Sciatic nerve (tissue), 2 donors: ENCODE measurements at regions not wholly inside any gene's neighbourhood (a gene's known extent, or its start where the extent isn't known, plus 50 kb on each side); places are given as distances from the start of the nearest gene placed in this dataset.
A peak's percentile ranks its signal among the peaks of the same experiment; 100 is the strongest.

Source experiments
- ATAC-seq: fragments of 200-7000 bp; cut with Tn5 transposase; one replicate; pipeline ENCODE4 v1.9.1; 2020; ENCODE audit warnings: mild to moderate bottlenecking, moderate library complexity
- DNase-seq: peaks from one replicate; pipeline ENCODE4 v3.0.0-alpha.2; 2020; ENCODE audit warnings: low spot score
- intact Hi-C: fragments of 100-400 bp; cut with DNase I; formaldehyde crosslinking; loops from one replicate; pipeline ENCODE4 v1.14.2; 2022
- donor health status: DM: no; HTN: no; CAD: no.
- donor health status: DM: no; HTN: no; CAD: no.

DNA sequence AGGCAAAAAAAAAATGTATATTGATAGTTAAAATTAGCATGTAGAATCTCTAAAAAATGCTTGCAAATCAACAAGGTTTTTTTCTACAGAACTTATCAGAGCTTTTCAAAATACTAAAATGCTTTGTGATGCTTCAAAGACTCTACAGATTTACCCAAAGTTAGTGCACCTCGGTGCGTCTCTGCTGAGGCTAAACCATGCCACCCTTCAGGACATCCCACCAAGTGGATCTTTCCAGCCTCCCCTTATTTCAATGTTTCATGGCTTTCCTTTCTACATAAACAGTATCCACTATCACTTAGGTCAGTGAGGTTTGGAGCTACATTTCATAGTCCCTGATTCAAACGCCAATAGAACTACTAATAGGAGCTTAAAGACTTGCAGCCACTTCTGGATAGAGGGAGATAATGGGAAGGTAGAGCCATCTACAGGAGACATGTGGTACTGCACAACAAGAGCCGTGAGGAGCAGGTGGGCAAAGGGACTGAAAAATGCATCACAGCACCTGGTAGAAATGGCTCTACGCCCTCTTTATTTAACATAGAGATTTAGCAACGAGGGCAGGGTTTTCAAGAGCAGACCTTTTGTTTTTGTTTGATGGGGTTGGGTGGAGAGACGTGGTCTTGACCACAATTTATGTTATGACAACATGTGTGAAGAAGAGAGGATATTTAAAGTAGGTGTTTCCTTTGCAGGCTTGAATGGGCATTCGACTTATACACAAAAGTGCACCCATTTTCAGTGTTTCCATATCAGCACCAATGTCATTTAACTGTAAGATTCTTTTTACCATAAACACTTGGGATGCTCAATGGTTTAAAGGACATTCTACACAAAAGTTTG lies 56.1 kb upstream of the SLC35G4 start:
- no peak for DNase-seq
- ATAC-seq: peak; percentile 79
- intact Hi-C loops: no loop called here

DNA sequence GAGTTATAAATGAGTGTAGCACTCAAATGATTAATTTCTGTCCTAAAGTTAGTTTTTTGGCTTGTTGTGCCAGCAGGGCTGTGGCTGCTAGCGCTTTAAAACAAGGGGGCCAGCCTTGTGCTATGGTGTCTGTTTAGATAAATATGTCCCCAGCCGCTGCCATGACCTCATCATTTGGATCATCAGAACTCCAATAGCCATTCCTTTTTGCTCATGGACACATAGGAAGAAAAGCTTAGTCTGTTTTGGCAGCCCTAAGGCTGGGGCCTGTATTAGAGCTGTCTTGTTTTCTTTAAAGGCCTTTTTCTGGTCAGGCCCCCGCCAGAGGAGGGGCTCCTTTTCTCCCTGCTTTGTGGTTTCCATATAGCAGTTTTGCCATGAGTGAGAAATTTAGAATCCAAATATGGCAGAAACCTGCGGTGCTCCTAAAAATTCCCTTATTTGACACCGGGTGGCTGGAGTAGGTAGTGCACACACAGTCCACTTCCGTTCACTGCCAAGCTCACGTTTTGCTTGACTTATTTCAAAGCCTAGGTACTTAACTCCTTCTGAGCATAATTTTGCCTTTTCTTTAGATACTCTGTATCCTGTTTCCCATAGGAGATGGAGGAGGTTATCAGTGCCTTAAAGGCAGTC lies 60.4 kb upstream of the SLC35G4 start:
- ATAC-seq: no peak
- intact Hi-C loops: no loop called here
- no peak for DNase-seq

DNA sequence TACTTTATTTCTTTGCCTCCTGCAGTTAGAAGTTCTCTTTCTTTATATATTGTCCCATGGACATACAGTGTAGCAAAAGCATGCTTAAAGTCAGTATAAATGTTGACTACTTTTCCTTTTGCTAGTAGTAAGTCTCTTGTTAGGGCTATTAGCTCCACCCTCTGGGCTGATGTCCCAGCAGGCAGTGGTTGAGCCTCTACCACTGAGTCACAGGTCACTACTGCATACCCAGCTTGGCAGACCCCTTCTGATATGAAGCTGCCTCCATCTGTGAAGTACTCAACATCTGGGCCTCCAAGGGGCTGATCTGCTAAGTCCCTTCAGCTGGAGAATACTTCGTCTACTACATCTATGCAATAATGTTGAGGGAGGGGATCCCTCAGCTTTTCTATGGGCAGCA lies 61.0 kb upstream of the SLC35G4 start:
- no peak for DNase-seq
- intact Hi-C loops: no loop called here
- ATAC-seq: no peak

DNA sequence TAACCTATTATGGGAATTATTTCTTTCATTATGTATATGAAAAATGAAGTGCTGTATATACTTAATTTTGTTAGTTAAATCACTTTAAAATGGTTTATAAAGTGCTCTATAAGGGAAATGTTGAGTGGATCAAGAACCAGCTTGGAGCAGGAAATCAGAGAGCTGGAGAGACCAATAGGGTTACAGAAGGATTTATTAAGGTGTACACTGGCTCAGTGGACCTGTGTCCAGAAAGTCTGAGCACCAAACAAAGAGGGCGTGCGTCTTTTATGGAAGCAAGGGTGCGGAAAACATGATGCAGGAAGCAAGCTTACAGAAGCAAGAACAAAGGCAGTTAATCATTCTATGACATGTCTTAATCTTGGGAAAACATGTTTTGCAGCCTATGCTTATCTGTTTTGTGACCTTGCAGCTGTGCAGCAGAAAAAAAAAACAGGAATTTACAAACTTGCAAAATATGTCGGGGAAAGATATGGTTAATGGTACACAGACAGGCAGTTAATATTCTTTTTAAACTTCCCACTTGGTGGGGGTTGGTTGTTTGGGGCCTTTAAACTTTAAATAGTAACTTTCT lies 65.2 kb upstream of the SLC35G4 start:
- intact Hi-C loops: no loop called here
- no peak for DNase-seq
- no peak for ATAC-seq

DNA sequence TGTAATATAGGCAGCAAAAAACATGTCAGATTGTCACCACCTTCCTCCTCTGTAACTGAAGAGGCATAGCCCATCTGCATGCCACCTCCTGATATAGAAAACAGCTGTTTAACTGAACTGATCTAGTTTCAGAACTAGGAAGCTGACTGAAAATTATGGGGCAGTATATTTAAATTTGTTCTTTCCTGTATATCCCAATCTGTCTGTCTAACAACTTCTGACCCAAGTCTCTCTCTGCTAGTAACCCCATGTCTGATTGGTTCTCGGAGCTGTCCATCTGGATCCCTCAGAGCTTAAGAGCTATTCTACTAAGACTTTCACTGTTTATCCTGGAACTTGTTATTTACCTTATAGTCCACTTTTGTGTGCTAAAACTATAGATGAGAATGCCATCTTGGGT lies 68.2 kb upstream of the SLC35G4 start:
- ATAC-seq: no peak
- intact Hi-C loops: no loop called here
- no peak for DNase-seq

DNA sequence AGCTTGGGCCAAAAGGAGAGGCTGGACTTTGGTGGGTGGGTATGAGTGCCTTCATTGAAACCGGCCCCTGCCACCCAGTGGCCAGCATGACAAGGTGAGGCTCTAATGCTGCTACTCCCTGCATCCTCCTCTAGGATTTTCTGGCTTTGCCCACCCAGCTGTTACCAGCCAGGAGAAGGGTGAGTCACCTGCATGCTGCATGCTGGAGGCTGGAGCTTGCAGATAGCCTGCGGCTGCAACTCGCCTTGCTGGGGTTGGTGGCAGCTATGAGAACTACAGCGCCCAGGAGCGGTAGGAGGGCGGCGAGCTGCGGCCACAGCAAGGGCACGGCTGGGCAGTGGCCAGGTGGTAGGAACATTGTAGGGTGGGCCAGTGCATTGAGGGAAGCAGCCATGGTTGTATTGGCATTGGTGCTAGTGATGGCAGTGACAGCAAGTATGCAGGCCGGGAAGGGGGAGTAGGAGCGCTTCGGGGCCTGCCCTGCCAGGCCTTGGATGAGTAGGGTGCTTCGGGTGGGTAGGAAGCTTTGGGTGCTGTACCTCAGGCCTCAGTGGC lies 75.4 kb upstream of the SLC35G4 start:
- no peak for DNase-seq
- intact Hi-C loops: no loop called here
- no peak for ATAC-seq

DNA sequence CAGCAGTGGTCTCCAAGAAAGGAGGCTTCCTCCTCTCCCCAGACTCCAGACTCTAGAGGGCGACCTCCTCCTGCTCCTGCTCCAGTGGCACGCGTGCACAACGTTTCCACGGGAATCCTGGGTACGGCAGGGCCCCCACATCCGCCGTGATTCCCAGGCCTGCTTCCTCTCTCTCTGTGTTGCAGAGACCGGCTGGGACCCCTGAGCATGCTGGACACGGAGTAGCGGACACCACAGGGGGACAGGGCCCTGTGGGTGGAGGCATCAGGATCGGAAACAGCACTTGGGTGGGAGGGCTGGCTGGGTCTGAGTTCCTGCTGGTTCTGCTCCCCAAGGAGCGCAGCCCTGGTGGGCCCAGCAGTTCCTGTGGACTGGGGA lies 75.9 kb upstream of the SLC35G4 start:
- DNase-seq (no peak), ATAC-seq (no peak)
- intact Hi-C loops: no loop called here

DNA sequence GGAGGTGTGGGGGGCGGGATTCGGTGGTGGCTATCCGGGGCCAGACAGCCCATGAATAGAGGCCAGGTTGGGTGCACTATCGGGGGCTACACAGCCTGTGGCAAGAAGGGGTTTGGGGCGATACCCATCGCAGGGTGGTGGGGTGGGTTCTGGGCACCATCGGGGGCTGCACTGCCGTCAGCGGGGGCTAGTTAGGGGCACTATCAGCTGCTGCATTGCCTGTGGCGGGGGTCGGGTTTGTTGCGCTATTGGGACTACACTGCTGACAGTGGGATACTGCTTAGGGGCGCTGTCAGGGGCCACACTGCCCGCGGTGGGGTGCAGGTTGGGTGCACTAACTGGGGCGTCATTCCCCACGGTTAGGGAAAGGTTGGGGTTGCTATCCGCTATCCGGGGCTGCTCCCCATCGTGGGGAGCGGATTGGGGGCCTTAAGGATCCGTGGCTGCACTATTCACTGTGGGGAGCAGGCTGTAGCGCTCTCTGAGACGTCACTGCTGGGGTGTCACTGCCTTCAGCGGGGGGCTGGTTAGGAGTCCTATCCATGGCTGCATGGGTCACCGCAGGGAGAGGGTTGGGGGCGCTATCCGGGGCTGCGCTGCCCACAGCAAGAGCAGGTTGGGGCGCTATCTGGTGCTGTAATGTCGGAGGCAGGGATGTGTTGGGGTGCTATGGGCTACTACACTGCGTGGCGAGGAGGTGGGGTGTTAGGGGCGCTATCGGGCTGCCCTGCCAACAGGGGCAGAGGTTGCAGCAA lies 76.5 kb upstream of the SLC35G4 start:
- intact Hi-C loops: no loop called here

DNA sequence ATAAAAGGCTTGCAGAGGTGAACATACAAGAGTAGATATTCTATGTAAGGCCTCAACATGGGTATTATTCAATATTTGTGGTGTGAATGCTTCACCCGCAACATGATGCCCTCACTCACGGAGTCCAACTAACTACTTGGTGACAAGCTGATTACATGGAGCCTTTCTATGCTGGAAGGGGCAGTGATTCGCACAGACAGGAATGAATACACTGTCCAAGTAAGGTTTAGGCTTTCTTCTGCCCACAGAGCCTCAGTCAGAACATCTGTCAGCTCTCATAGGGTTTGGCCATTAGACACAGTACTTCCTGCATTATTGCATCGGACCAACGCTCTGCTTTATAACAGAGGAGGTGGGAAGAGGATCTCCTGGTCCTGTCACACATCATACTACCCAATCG lies 80.3 kb upstream of the SLC35G4 start:
- no peak for ATAC-seq
- no peak for DNase-seq
- intact Hi-C loops: no loop called here

More for the DNA sequence above, 76.5 kb upstream of the SLC35G4 start:
- ATAC-seq (no peak), DNase-seq (no peak)

DNA sequence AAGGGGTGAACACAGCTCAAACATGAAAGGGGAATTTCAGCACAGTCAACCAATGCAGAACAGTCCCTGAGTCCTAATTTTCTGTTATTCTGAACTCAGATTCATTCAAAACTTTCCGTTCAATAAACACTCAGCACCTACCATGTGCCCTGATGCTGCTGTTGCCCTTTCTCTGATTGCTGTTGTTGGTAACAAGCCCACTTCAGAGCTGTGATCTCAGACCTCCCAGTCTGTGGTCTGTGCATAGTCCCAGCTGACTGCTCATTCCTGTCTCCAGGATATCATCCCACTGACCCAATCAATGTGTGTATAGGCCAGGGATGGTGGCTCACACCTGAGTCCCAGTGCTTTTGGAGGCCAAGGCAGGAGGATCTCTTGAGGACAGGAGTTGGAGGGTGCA lies 82.7 kb upstream of the SLC35G4 start:
- DNase-seq: no peak
- no peak for ATAC-seq
- intact Hi-C loops: no loop called here

DNA sequence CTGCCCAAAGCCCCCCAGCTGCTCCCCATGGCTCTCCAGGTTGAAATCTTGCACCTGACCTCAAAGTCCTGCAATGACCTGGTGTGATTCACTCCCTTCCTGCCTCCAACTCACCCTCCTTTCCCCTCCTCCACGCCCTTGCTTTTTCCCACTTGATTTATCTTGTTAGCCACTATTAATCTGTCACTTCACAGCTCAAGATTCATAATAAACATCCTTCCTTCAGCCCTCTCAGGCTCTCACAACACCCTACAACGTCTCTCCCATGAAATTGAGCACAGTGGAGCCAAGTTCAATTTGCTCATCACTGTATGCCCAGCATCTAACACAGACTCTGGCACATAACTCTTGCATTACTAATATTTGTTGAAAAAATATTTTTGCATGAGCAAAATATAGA lies 85.6 kb upstream of the SLC35G4 start:
- DNase-seq: no peak
- intact Hi-C loops: no loop called here
- ATAC-seq: no peak

DNA sequence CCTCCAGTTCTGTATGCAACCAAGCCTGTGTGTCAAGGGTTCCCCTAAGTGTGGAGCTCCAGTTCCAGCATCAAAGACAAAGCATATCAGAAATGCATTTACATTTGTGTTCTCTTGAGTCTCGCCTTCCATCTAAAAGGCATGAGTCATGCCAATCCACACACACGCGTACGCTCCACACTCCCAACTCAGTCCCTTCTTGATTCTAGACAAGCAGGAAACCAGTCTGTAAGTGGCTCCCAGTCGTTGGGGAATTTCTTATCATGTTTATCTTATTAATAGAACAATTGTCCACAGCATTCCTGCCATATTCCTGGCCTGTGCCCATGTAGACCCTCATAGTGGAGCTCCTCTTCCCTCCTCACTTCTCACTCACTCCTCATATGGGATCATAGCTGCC lies 86.4 kb upstream of the SLC35G4 start:
- ATAC-seq (no peak), DNase-seq (no peak)
- intact Hi-C loops: no loop called here

DNA sequence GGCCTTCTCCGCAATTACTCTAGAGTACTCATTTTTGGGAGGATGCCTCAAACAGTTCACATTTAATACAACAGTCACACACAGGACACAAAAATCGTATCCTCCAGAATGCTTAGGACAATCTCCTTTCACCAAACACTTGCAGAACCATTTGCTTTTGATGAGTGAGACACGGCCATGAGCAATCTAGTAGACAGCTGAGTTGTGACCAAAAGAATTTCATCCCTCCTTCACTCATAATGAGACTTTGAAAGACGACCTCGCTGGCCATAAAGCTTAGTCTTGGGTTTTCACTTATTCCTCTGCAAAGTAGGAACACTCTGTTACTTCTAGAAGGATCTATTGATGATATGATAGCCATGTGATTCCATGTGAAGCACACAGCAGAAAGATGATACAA lies 87.5 kb upstream of the SLC35G4 start:
- ATAC-seq (no peak), DNase-seq (no peak)
- intact Hi-C loops: no loop called here

DNA sequence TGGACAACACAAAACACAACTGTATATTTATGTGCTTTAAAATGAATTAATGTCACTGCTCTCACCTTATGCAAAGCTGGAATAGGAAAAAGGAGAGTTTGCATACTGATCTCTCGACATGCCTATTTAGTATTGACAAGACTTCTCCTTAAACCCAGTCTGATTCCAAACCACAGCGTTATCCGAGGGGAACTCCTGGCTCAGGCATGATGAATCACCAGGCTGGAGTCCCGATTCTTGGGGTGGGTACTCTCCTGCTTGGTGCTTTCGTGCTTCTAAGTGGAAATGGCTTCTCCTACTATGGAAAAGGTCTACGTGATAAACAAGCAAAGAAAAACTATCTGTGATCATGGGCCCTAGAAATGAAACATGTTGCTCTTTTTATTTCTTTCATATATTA lies 88.9 kb upstream of the SLC35G4 start:
- DNase-seq: no peak
- intact Hi-C loops: no loop called here
- no peak for ATAC-seq

DNA sequence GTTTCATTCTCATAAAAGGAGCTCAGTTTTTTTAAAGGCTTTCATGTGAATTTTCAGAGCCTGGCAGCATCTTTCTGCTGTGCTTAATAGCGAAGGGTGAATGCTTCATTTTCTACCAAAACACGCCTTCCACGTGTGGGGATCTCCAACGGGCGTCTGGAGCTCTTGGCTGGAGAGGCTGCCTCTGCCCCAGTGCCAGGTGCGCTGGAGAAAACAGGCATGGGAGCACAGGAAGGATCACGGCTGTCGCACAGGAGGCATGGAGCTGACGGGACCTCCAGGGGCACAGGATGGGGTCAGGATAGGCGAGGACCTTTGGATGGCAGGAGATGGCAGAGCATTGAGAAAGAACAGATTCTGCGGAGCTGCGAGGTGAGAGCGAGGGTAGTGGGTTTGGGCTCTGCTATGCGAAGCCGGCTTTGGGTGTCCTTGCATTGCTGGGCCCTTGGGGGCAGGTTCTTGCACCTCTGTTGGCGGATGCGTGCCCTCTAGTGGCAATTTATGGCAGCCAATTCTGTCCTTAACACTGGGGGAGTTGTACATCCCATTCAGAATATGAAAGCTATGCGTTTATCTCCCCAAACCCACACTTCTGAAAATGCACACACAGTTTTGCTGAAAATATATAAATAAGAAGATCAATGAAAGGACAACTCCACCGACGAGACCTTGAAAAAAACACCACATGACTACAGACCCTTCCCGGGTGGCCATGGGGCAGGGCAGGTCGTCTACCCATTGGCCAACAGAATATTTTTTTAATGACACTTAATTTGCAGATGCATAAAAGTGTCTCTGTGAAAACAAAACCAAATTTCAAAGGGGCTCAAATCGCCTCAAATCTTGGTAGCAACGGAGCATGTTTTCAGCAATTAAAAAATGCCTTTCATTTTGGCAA lies 90.4 kb upstream of the SLC35G4 start:
- DNase-seq (no peak), ATAC-seq (peak; percentile 67)
- intact Hi-C loops: no loop called here

DNA sequence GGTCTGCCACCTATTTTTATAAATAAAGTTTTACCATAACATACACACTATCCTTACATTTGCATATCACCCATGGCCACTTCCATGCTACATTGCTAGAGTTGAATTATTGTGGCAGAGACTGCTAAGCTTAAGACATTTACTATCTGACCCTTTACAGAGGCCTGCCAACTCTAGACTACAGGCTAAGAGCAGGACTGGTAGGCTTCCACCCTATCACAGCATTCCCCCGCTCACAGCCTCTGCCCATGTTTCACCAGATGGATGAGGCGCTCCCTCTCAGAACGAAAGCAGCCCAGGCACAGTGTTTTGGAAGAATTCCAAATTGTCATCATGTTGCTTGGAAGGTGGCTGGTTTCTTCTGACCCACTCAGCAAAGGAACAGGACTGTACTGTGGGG lies 91.7 kb upstream of the SLC35G4 start:
- intact Hi-C loops: no loop called here
- no peak for ATAC-seq

DNA sequence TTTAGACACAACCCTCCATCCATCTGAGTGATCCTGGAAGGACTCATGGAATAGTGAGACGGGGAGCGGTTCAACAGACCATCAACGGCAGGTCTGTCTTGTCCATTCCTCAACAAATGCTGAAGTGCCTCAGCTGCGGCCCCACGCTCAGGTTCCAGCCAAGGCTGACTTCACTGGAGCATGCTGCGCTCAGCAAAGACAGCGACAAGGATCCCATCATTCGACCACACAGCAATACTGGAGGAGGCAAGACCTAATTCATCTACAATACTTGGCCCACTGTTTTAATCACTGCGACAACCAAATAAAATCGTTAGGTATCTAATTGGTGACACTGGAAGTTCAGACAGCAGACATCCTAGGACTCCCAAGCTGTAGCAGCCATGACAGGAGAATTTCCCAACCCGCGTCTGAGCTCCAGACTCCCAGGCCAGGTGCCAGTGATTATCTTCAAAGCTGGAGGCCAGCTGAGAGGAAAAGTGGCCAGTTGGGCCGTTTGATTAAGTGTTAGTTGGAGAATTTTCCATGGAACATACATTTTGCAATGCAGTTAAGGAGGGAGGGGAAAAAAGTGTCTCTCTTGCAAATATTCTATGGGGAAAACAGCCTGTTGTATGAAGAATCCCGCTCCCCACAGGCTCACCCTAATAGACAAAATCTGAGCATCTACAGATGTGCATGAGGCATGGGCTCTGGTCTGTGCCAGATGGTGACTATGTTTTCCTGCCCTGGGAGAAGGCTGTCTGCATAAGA lies 92.5 kb upstream of the SLC35G4 start:
- intact Hi-C loops: no loop called here
- no peak for ATAC-seq

More for the DNA sequence above, 91.7 kb upstream of the SLC35G4 start:
- DNase-seq: no peak

DNA sequence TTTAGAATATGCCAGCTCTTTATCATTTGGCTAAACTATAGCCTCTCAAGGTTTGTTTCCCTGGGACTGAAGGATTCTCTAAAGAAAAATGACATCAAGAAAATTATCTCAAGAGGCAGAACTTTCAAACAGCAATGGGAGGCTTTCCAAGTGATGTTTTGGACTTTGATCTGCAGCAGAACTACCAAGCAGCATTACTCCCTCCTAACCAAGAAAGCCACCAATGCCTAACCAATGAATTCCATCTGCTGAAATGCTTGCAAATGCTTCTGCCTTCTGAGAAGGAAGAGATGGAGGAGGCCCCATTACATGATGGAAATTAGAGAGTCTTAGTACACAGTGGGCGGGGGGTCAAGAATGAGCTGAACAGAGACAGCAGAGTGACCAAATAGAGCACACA lies 95.1 kb upstream of the SLC35G4 start:
- no peak for ATAC-seq
- intact Hi-C loops: no loop called here
- DNase-seq: no peak

More for the DNA sequence above, 92.5 kb upstream of the SLC35G4 start:
- no peak for DNase-seq
